Mucosa of gallbladder (tissue), 1 donor: ENCODE measurements at regions not wholly inside any gene's neighbourhood (a gene's known extent, or its start where the extent isn't known, plus 50 kb on each side); places are given as distances from the start of the nearest gene placed in this dataset.
"Not testable (repeated sequence)": the region's sequence is repeated elsewhere in the genome, so short reads cannot be mapped to it uniquely, and the experiment has no call there.

ENCODE experiments used
- DNase-seq: peaks from one replicate; pipeline ENCODE4 v3.0.0-alpha.2; 2020; ENCODE audit warnings: low spot score
- donor health status: DM: no; HTN: no; CAD: no.

GRCh38 chr4:144366425-144366824 is 225.9 kb upstream of the GYPA start:
- no peak for DNase-seq

GRCh38 chr4:144371485-144371884 is 231.0 kb upstream of the GYPA start:
- no peak for DNase-seq

DNA sequence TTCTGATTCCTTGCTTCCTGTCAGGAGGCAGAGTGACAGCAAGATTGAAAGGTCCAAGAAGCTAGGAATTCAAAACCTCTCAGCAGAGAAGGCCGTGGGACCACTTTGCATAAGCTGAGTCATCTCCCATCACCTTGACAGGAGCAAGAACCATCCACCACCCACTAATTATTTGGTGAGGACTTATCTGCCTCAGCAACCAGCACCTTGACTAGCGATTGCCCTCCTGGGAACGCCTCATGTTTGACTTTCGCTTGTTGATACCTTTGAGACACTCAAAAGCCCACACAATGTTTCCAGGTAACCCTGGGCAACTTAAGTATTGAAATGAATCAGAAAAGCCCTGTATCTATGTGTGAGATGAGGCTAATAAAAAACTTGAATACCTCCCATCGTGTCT is 233.5 kb upstream of the GYPA start:
- no peak for DNase-seq

GRCh38 chr4:144376866-144377265 is 236.3 kb upstream of the GYPA start:
- DNase-seq = no peak

- DNase-seq = no peak
Observed at GRCh38 chr4:144384408-144384807, 243.9 kb upstream of the GYPA start.

- DNase-seq = peak; percentile 18
Observed at GRCh38 chr4:144399927-144400326, 246.0 kb upstream of the HHIP start.

DNA sequence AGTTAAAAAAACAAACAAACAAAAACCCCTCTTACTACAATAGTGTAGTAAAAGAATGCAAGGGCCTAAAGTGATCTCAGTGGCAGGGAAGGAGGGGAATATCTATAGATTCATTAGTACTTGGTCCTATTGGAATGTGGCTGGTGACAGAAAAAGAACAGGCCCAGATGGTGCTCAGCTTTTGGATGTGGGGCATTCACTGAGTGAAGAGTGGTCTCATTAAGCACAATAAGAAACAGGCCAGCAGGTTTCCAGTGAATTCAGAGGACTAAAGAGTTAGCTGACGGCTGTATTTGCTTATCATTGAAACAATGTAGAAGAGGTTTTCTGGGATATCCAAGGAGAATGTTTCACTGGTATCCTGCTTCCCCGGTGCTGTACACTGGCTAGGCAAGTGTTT is 243.8 kb upstream of the HHIP start:
- DNase-seq = no peak

DNA sequence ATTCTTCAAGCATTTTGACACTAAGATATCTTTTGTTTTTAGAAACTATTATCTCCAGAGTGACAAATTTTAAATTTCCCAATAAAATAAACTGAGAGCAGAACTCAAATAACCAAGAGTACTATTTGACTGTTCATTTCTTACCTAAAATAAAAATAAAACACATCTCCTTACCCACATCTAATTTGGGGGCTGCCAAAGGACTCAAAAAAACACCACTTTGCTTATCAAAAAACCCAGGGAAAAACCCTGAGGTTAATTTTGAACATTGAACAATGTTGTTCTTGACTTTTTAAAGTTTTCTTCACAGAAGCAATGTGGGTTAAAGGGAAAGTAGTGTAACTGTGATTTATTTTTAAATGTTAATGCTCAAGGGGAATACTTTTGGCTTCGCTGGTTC is 243.0 kb upstream of the HHIP start:
- no peak for DNase-seq

GRCh38 chr4:144403893-144404292 is 242.1 kb upstream of the HHIP start:
- no peak for DNase-seq

DNA sequence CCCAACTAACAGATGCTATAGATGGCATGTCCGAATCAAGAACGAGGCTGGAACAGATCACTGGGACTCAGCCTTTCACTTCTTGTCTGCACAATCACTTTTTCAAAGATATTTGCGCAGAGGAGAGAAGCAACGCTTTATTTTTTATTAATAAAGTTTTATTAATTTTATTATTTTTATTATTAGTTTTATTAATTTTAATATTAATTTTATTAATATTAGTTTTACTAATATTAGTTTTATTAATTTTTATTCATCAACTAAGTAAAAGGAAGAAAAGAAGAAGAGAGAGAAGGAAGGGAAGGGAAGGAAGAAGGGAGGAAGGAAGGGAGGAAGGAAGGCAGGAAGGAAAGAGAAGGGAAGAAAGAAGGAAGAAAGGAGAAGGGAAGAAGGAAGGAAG is 236.4 kb upstream of the HHIP start:
- no peak for DNase-seq

GRCh38 chr4:144410230-144410783 is 235.6 kb upstream of the HHIP start:
- no peak for DNase-seq

- no peak for DNase-seq
Observed at GRCh38 chr4:144411119-144411518, 234.8 kb upstream of the HHIP start.

- DNase-seq = no peak
Observed at GRCh38 chr4:144411700-144412099, 234.3 kb upstream of the HHIP start.

DNA sequence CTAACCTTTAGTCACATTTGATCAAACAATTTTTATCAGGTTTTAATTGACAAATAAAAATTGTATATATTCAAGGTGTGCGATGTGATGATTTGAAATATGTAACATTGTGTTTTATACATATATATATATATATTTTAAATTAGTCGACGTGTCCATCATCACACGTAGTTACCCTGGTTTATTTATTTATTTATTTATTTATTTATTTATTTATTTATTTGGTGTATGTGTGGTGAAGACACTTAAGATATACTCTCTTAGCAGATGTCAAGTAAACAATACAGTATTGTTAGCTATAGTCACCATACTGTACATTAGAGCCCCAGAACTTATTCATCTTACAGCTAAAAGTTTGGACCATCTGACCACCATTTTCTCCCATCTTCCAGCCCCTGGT is 224.9 kb upstream of the HHIP start:
- no peak for DNase-seq

DNA sequence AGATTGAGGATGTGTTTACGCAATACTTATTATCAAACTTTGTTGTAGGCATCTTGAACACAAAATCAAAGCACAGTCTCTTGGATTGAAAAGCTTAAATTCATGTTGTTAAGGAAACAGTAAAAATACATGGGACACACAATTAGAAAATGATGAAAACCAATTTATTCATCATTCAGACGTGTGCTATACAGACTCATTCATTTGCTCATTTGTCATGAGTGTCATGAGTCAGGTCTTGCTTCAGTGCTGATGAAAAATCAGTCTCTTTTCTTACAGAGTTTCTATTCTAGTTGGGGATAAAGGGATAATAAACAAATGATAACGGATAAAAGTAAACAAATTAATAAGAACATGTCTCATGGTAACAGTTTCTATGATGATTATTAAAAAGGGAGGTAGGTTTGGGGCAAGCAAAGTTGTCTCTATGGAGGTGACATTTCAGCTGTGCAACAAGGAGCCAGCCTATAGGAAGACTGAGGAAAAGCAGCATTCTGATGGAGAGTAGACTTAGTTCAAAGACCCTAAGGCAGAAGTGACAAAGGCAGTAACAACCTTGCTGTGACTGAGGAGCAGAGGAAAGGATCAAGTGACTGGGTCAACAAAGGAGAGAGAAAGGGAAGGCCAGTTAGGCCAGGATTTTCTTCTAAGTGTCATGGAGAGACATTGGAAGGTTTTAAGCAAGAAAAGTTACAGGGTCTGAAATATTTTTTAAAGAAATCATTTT is 224.0 kb upstream of the HHIP start:
- DNase-seq = no peak

GRCh38 chr4:144423930-144424329 is 222.0 kb upstream of the HHIP start:
- DNase-seq = no peak

- DNase-seq = not testable (repeated sequence)
Observed at GRCh38 chr4:144426023-144426422, 219.9 kb upstream of the HHIP start.

GRCh38 chr4:144442713-144443112 is 203.2 kb upstream of the HHIP start:
- DNase-seq = no peak

DNA sequence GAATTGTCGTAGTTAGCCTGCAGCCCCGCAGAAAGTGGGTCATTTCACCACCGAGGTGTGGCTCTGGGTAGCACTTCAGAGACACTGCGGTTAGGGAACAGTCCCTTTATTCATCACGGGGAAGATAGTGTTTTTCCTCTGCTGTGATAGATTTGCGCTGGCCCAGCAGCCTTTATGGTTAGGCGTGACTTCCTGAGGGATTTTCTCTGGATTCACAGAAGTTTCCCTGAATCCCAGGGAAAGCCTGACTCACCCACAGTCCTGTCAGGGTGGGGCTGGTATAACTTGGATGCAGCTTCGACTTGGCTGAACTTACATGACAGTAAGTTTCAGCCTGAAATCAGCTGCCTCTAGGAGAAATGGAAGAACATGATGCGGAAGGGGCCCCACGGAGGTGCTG is 196.3 kb upstream of the HHIP start:
- no peak for DNase-seq

- no peak for DNase-seq
Observed at GRCh38 chr4:144450526-144450925, 195.4 kb upstream of the HHIP start.

DNA sequence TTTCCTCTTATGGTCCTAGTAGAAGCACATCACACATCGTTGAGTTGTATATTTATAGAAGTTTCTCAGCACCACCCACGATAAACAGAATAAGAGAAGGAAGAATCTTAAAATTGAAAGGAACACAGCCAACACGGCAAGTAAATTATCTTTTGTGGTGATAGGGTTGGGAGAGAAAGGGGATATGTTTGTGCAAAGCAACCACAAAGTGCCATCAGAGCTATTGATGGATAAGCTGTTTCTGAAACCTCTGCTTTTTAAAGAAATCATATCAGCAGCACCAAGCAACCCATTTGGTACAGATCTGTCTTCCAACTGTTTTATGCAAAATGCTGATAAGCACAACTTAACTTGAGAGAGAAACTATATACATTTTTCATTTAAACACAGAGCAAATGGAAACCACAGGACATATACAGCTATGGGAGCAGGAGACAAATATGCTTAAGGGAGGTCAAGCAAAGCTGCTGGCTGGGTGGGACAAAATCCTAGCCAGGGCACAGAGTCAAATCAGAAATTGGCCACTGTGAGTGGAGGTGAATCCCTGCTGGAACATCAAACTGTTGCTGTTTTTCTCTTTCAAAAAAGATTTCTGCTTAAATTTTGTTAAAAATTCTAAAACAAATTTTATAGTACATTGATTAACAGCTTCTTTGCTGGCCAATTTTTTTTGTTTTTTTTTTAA is 194.0 kb upstream of the HHIP start:
- no peak for DNase-seq

DNA sequence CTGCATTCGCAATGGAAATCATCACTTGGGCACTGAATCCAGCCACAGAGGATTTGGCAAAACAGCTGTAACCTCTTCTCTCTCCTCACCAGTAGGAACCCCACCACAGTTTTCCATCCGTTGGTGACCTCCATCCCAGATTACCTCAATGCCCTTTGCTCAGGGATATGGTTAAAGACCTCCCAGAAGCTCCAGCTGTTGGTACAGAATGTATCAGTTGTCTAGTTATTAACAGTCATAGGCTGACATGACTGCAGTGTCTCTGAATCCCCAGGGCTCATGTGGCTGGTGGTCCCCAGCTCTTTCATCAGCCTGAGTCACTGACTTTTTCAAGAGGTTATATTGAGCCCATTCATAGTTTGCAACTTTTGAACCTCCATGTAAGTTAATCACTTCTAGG is 189.8 kb upstream of the HHIP start:
- DNase-seq = no peak

DNA sequence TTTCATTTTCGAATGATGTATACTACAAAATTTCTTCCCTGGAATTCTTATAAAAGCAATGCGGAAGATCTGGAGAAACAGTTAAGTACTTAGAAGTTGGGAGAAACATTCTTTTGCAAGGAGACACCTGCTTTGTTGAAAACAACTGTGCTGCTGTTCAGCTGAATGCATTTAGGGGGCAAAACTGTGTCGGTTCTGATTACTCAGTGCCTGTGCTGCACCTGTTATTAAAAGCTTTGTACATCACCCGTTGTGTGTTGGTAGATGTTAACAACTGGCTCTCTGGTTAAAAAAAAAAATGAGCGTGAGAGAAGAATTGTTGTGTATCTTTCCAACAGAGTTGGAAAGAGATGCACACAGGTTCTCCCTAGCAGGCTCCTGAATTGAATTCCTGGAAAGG is 184.1 kb upstream of the HHIP start:
- no peak for DNase-seq
